OCI-LY7 (cell line): ENCODE measurements at regions not wholly inside any gene's neighbourhood (a gene's known extent, or its start where the extent isn't known, plus 50 kb on each side); places are given as distances from the start of the nearest gene placed in this dataset.

Experiments used
- BruUV-seq: library from RNA; stranded (reverse); fragments of 400-500 nt; replicated peaks from 2 replicates; lab custom pipeline; 2021; lab: Mats Ljungman, UMichigan
- CTCF ChIA-PET: fragments of 300-600 bp; sonication (Branson Sonifier 250); formaldehyde crosslinking; loops from one replicate; lab custom pipeline; 2022; ENCODE audit warnings: antibody characterized with exemption; ENCODE audit not compliant: unreplicated experiment; lab: Charles Lee
- POLR2A ChIA-PET: fragments of 300-600 bp; sonication (Branson Sonifier 250); formaldehyde crosslinking; loops from one replicate; lab custom pipeline; 2022; ENCODE audit warnings: antibody characterized with exemption; lab: Charles Lee
- DNase-seq: peaks from one replicate; pipeline ENCODE4 v3.0.0-alpha.2; 2015; ENCODE audit warnings: low spot score
- H2AFZ ChIP-seq: fragments of 200-600 bp; sonication (generic), shearing (Covaris generic); 2 replicates; pipeline ENCODE4 v1.6.1; 2014; ENCODE audit warnings: mild to moderate bottlenecking, antibody characterized with exemption, low read length, moderate library complexity
- H3K27ac ChIP-seq: fragments of 200-600 bp; sonication (generic); 2 replicates; pipeline ENCODE4 v1.5.1; 2014; ENCODE audit warnings: mixed run types, low read depth, mild to moderate bottlenecking, moderate library complexity, low read length, inconsistent platforms; ENCODE audit not compliant: poor library complexity, severe bottlenecking
- H3K36me3 ChIP-seq: fragments of 200-600 bp; sonication (generic); 2 replicates; pipeline ENCODE4 v1.6.1; 2014; ENCODE audit warnings: mild to moderate bottlenecking, antibody characterized with exemption, low read length, moderate library complexity, mixed read lengths; ENCODE audit not compliant: insufficient read depth
- H3K4me1 ChIP-seq: fragments of 200-600 bp; sonication (generic); 2 replicates; pipeline ENCODE4 v1.5.1; 2014; ENCODE audit warnings: mild to moderate bottlenecking, low read length; ENCODE audit not compliant: insufficient read depth, poor library complexity, severe bottlenecking
- H3K4me2 ChIP-seq: fragments of 200-600 bp; sonication (generic); 2 replicates; pipeline ENCODE4 v1.6.1; 2014; ENCODE audit warnings: mild to moderate bottlenecking, low read length
- H3K4me3 ChIP-seq: fragments of 200-600 bp; sonication (generic); 2 replicates; pipeline ENCODE4 v1.5.1; 2014; ENCODE audit warnings: mild to moderate bottlenecking, low read depth, low read length; ENCODE audit not compliant: poor library complexity, severe bottlenecking
- H3K79me2 ChIP-seq: fragments of 200-600 bp; sonication (generic); 2 replicates; pipeline ENCODE4 v1.6.1; 2016; ENCODE audit warnings: low read depth, mild to moderate bottlenecking, low read length, moderate library complexity, mixed read lengths; ENCODE audit not compliant: insufficient read depth
- H3K9me2 ChIP-seq: fragments of 200-600 bp; sonication (generic); 2 replicates; pipeline ENCODE4 v1.6.1; 2016; ENCODE audit warnings: mild to moderate bottlenecking, low read length, mixed read lengths; ENCODE audit not compliant: insufficient read depth
- H3K9me3 ChIP-seq: fragments of 200-600 bp; sonication (generic); 2 replicates; pipeline ENCODE4 v1.6.1; 2014; ENCODE audit warnings: mild to moderate bottlenecking, mixed run types, low read length, mixed read lengths
- H4K20me1 ChIP-seq: fragments of 200-600 bp; sonication (generic); 2 replicates; pipeline ENCODE4 v1.6.1; 2014; ENCODE audit warnings: mild to moderate bottlenecking, antibody characterized with exemption, low read length, moderate library complexity, mixed read lengths; ENCODE audit not compliant: insufficient read depth
- CTCF ChIP-seq: fragments of 200-600 bp; sonication (generic); conservative IDR thresholded peaks from 2 replicates; pipeline ENCODE4 v1.5.1; 2014; ENCODE audit warnings: mild to moderate bottlenecking, antibody characterized with exemption, low read length, moderate library complexity, mixed read lengths
- EZH2phosphoT487 ChIP-seq: fragments of 200-600 bp; sonication (generic); IDR thresholded peaks from 2 replicates; pipeline ENCODE4 v1.6.1; 2018; ENCODE audit warnings: low read depth, borderline replicate concordance, mild to moderate bottlenecking, mixed run types, antibody characterized with exemption, low read length, moderate library complexity, mixed read lengths
- intact Hi-C: fragments of 100-400 bp; cut with micrococcal nuclease; formaldehyde crosslinking; loops from one replicate; pipeline ENCODE4 v1.10.0; 2022; ENCODE audit not compliant: unreplicated experiment

GRCh38 chr3:164340273-164340672 is 738.0 kb downstream of the SI start:
- CTCF ChIA-PET = no interaction called here
- H3K9me2 ChIP-seq = no peaks in the 10 kb centered on the region
- no peak overlapping the region for H3K27ac ChIP-seq
- H3K4me2 ChIP-seq = no peak overlapping the region
- no peak overlapping the region for H2AFZ ChIP-seq
- POLR2A ChIA-PET = no interaction called here
- no peak for DNase-seq
- H4K20me1 ChIP-seq = no peaks in the 10 kb centered on the region
- no TSS peak for BruUV-seq
- no peak for TF ChIP-seq EZH2phosphoT487
- no peak for TF ChIP-seq CTCF
- no peaks in the 10 kb centered on the region for H3K9me3 ChIP-seq
- intact Hi-C loops = no loop called here
- H3K4me3 ChIP-seq = no peak overlapping the region
- H3K36me3 ChIP-seq = no peaks in the 10 kb centered on the region
- H3K4me1 ChIP-seq = no peaks in the 10 kb centered on the region
- no peaks in the 10 kb centered on the region for H3K79me2 ChIP-seq

DNA sequence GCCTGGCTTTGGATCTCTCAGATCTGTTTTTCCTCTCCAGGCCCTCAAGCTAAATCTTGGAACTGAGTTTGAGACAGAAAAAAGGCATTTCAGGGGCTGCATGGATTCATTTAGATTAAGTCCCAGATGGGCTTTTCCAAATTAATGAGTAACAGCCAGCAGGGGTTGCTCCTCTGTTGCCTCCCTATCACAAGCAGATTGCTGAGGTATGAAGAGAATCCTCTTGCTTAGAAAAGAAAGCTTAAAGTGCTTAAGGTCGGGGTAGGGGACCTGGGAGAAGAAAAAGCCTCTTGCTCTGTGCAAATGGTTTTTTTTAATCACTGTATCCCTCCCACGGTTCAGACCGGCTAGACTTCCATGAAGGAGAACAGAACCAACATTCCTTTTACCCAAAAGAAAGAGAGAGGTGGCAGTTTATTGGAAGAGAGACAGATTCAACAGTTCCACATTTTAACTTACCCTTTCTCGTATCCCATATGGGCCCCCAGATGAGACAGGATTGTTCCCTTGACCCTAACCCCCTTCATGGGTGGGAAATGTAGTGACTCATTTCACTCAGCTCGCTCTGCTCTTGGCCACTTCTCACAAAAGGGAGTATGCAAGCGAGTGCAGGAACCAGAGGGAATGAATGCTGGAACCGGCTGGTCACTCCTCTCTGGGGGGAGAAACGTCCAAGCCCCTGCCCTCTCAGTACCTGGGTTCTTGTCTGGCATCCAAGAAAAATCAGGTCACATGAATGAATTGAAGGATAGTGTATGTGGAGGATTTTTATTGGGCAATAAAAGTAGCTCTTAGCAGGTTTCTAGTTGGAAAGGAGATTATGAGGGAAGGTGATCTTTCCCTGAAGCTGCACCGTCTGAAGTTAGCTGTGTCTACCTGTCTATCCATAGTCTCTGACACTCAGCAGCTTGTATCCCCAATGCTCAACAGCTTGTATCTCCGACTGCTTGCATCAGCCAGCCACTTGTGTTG is 745.2 kb downstream of the SI start:
- ChIA-PET CTCF (no interaction called here), POLR2A (interaction anchor here (0.6 kb wide), 1 partner anchor 17 kb away, joined by 3 read pairs; no protein-coding TSS in a partner anchor)
- Histone ChIP-seq H3K79me2 (no peaks in the 10 kb centered on the region), H3K4me2 (no peak overlapping the region), H3K4me1 (no peaks in the 10 kb centered on the region), H3K27ac (no peak overlapping the region), H3K4me3 (no peak overlapping the region), H2AFZ (no peak overlapping the region), H3K9me2 (no peaks in the 10 kb centered on the region), H4K20me1 (no peaks in the 10 kb centered on the region), H3K9me3 (no peaks in the 10 kb centered on the region), H3K36me3 (no peaks in the 10 kb centered on the region)
- no peak for DNase-seq
- intact Hi-C loops = no loop called here
- no peak for TF ChIP-seq CTCF
- no peak for TF ChIP-seq EZH2phosphoT487
- BruUV-seq = no TSS peak

DNA sequence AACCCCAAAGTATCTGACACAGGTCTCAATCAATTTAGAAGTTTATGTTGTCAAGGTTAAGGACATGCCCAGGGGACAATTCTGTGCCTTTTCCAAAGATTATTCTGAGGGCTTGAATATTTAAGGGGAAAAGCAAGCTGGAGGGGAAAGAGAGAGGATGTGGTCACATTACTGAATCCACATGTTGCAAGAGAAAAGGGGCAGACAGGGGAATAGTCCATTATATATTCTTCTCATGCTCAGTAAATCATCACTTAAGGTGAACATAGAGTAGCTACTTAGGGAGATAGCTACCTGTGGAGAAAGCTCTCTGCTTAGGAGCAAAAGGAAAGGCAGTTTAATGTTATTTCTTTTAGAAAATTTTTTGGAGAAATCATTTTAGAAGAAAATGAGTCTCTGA is 751.6 kb downstream of the SI start:
- intact Hi-C loops = no loop called here
- no peaks in the 10 kb centered on the region for H3K36me3 ChIP-seq

More for the DNA sequence above, 751.6 kb downstream of the SI start:
- POLR2A ChIA-PET = interaction anchor here (0.7 kb wide), 4 partner anchors 90 to 1891 kb away, joined by 3 to 6 read pairs (median 4); no protein-coding TSS in a partner anchor
- H3K4me2 ChIP-seq = no peak overlapping the region
- no peaks in the 10 kb centered on the region for H3K9me3 ChIP-seq
- no peak overlapping the region for H2AFZ ChIP-seq
- TF ChIP-seq EZH2phosphoT487 (no peak), CTCF (no peak)
- H3K4me3 ChIP-seq = no peak overlapping the region
- H3K4me1 ChIP-seq = no peaks in the 10 kb centered on the region
- BruUV-seq = no TSS peak
- H3K9me2 ChIP-seq = no peaks in the 10 kb centered on the region
- H3K79me2 ChIP-seq = no peaks in the 10 kb centered on the region
- H3K27ac ChIP-seq = no peak overlapping the region
- H4K20me1 ChIP-seq = no peaks in the 10 kb centered on the region
- DNase-seq = no peak
- CTCF ChIA-PET = no interaction called here
